Ishikawa (cell line): ENCODE measurements at regions not wholly inside any gene's neighbourhood (a gene's known extent, or its start where the extent isn't known, plus 50 kb on each side); places are given as distances from the start of the nearest gene placed in this dataset.

ENCODE experiments used
- CEBPB ChIP-seq: IDR thresholded peaks from 2 replicates; pipeline ENCODE4 v1.6.1; 2012
- CREB1 ChIP-seq: IDR thresholded peaks from 2 replicates; pipeline ENCODE4 v1.6.1; 2012; ENCODE audit warnings: low read depth
- EGR1 ChIP-seq: IDR thresholded peaks from 2 replicates; pipeline ENCODE4 v1.6.1; 2012
- EP300 ChIP-seq: IDR thresholded peaks from 2 replicates; pipeline ENCODE4 v1.6.1; 2012; ENCODE audit warnings: borderline replicate concordance
- FOXM1 ChIP-seq: IDR thresholded peaks from 2 replicates; pipeline ENCODE4 v1.6.1; 2012; ENCODE audit warnings: low read depth, borderline replicate concordance
- MAX ChIP-seq: IDR thresholded peaks from 2 replicates; pipeline ENCODE4 v1.6.1; 2012
- NFIC ChIP-seq: IDR thresholded peaks from 2 replicates; pipeline ENCODE4 v1.6.1; 2012
- RAD21 ChIP-seq: IDR thresholded peaks from 2 replicates; pipeline ENCODE4 v1.6.1; 2012; ENCODE audit warnings: low read depth
- REST ChIP-seq: IDR thresholded peaks from 2 replicates; pipeline ENCODE4 v1.6.1; 2012; ENCODE audit warnings: low read depth, mild to moderate bottlenecking
- TAF1 ChIP-seq: IDR thresholded peaks from 2 replicates; pipeline ENCODE4 v1.6.1; 2012; ENCODE audit warnings: low read depth, mild to moderate bottlenecking
- TCF12 ChIP-seq: IDR thresholded peaks from 2 replicates; pipeline ENCODE4 v1.6.1; 2012; ENCODE audit warnings: low read depth
- TEAD4 ChIP-seq: IDR thresholded peaks from 2 replicates; pipeline ENCODE4 v1.6.1; 2012
- USF1 ChIP-seq: IDR thresholded peaks from 2 replicates; pipeline ENCODE4 v1.6.1; 2012
- YY1 ChIP-seq: IDR thresholded peaks from 2 replicates; pipeline ENCODE4 v1.6.1; 2012; ENCODE audit warnings: low read depth
- ZBTB7A ChIP-seq: IDR thresholded peaks from 2 replicates; pipeline ENCODE4 v1.6.1; 2012; ENCODE audit warnings: low read depth

- no peak for TF ChIP-seq NFIC
- TF ChIP-seq USF1 = no peak
Measured at GRCh38 chr7:115822801-115823200, 207.8 kb downstream of the TFEC start.

- TF ChIP-seq REST (no peak), ZBTB7A (no peak), EGR1 (no peak), YY1 (no peak), USF1 (no peak), CEBPB (no peak), RAD21 (no peak), TCF12 (no peak), CREB1 (no peak), TAF1 (no peak), FOXM1 (no peak), NFIC (no peak), EP300 (no peak), TEAD4 (no peak), MAX (no peak)
Measured at GRCh38 chr7:115822380-115822779, 208.2 kb downstream of the TFEC start.

GRCh38 chr7:115816318-115816974 lies 214.1 kb downstream of the TFEC start:
- TF ChIP-seq YY1 = no peak
- TF ChIP-seq CREB1 = no peak
- TF ChIP-seq USF1 = no peak
- TF ChIP-seq TAF1 = no peak
- no peak for TF ChIP-seq FOXM1
- no peak for TF ChIP-seq NFIC
- TF ChIP-seq TEAD4 = no peak
- no peak for TF ChIP-seq RAD21

GRCh38 chr7:115812794-115813193 lies 217.8 kb downstream of the TFEC start:
- TF ChIP-seq EP300 = no peak
- TF ChIP-seq TEAD4 = no peak
- no peak for TF ChIP-seq FOXM1
- TF ChIP-seq ZBTB7A = no peak
- no peak for TF ChIP-seq TCF12
- TF ChIP-seq EGR1 = no peak
- no peak for TF ChIP-seq CREB1
- TF ChIP-seq RAD21 = no peak
- TF ChIP-seq REST = no peak
- no peak for TF ChIP-seq YY1
- TF ChIP-seq TAF1 = no peak
- no peak for TF ChIP-seq MAX
- no peak for TF ChIP-seq CEBPB

GRCh38 chr7:115805458-115805857 lies 225.1 kb downstream of the TFEC start:
- no peak for TF ChIP-seq RAD21
- TF ChIP-seq FOXM1 = no peak

GRCh38 chr7:115802415-115802814 lies 228.1 kb downstream of the TFEC start:
- TF ChIP-seq EP300 = no peak
- no peak for TF ChIP-seq CREB1
- TF ChIP-seq TEAD4 = no peak
